Cortex of kidney (tissue), 1 donor: ENCODE measurements at regions not wholly inside any gene's neighbourhood (a gene's known extent, or its start where the extent isn't known, plus 50 kb on each side); places are given as distances from the start of the nearest gene placed in this dataset.

Experiments used
- DNase-seq: peaks from one replicate; lab custom pipeline; 2025; lab: John Stamatoyannopoulos, UW

DNA sequence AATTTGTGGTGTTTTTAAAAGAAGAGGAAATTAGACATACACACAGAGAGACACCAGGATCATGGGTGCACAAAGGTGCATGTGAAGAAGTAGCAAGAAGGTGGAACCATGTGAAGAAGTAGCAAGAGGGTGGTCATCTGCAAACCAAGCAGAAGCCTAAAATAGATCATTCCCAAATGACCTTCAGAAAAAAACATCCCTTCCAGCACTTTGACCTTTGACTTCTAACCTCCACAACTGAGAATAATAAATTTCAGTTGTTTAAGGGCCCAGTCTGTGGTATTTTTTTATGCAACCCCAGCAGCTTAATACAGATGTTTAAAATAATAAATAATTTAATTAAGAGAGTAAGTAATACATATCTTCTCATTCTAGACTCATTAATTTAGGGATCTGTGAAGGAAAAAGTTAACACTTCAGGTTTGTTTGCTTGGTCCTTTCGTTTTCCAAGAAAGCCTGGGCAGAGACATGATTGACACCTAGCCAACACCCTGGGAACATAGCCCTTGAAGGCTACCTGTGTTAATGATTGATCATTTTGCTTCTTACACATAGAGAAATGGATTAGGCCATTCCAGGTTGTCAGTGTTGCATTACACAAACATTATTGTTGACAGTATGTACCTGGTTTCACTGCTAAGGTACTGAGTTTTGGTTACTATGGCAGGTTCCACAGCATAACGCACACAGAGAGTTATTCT lies 1331.2 kb upstream of the GBE1 start:
- no peak for DNase-seq

DNA sequence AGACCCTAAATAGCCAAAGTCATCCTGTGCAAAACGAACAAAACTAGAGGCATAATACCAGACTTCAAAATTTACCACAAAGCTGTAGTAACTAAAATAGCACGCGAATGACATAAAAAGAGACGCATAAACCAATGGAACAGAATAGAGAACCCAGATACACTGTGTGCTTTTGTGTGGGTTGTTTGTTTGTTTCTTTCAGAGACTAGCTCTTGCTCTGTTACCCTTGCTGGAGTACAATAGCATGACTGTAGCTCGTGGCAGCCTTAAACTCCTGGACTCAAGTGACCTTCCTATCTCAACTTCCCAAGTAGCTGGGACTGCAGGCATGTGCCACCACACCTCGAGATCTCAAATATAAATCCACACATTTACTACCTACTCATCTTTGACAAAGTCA lies 1314.6 kb upstream of the GBE1 start:
- no peak for DNase-seq

DNA sequence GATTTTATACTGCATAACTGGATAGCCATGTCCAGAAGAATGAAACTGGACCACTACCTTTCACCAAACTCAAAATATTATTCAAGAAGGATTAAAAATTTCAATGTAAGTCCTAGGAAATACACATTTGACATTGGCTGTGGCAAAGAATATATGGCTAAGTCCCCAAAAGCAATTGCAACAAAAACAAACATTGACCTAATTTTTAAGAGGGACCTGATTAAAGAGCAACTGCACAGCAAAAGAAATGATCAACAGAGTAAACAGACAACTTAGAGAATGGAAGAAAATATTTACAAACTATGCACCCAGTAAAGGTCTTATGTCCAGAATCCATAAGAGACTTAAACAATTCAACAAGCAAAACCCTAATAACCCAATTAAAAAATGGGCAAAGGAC lies 1313.0 kb upstream of the GBE1 start:
- no peak for DNase-seq

DNA sequence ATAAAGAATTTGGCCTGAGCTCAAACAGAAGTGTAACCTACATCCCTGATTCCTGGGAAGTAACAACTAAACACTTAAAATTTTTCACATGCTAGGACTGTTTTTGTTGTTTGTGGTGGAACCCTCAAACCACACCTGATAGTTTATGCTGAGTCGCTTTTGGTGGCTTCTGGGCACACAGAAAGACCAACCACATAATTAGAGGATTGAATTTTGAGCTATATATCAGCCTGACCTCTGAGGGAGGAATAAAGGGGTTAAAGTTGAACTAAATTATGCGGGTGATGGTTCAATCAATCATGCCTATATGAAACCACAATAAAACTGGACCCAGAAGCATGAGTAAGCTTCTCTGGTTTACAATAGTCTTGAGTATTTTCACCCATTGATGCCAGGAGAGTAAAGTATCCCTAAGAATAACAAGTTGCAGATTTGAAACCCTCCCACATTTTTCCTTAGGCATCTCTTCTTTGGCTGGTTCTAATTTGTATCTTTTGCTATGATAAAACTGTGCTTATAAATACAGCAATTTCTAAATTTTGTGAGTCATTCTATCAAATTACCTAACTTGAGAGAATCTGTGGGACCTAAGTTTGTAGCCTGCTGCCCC lies 1304.5 kb upstream of the GBE1 start:
- DNase-seq = no peak

DNA sequence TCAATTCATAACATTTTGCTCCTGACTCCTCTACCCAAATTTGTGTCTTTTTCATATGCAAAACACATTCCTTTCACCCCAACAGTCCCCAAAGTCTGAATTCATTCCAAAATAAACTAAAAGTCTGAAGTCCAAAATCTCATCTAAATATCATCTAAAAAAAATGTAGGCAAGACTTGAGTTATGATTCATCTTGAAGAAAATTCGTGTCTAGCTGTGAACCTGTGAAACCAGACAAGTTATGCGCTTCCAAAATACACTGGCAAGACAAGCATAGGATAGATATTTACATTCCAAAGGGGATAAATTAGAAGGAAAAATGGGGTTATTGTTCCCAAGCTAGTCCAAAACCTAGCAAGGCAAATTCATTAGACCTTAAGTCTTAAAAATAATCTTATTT lies 1302.0 kb upstream of the GBE1 start:
- DNase-seq = no peak

DNA sequence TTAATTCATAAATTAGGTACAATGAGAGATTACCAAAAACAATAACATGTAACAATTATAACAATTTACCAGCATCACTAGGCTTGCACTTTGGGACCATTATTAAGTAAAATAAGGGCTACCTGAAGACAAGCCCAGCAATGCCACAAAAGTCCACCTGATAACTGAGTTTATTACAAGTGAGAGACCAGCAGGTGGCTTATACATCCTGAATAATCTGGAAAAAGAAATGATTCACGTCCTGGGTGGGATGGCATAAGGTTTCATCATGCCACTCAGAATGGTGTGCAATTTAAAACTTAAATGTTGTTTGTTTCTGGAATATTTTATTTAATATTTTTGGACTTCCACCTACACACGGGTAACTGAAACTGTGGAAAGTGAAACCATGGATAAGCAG lies 1287.1 kb upstream of the GBE1 start:
- DNase-seq = no peak

DNA sequence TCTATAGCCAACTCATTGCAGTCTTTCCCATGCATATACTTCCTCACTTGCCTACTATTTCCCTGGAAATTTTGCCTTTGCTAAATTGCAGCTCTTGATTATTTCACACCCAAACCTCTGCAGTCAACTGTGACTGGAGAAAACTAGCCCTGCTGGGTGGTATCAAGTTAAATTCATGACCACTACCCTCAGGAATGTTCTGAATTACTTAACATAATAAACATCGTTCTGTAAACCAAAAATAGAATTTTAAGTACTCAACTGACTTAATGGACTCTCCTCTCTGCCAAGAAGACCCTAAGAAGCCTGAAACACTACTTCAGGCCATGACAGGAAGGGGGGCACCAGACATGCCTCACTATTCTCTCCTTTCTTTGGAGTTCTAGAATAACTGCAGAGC lies 1278.0 kb upstream of the GBE1 start:
- no peak for DNase-seq

DNA sequence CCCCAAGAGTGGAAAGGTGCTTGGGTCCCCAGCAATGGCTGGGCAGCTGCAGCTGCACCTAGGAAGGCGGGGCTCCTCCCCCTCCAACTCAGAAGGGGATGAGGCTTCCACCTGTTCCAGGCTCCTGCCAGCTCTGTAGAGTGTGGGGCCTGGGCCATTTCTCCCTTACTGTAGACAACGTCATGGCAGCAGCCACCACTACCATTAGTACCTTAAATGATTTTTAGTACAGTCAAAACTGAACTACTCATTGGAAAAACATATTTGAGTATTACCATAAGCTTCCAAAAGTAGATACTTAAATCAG lies 1274.2 kb upstream of the GBE1 start:
- DNase-seq = no peak

DNA sequence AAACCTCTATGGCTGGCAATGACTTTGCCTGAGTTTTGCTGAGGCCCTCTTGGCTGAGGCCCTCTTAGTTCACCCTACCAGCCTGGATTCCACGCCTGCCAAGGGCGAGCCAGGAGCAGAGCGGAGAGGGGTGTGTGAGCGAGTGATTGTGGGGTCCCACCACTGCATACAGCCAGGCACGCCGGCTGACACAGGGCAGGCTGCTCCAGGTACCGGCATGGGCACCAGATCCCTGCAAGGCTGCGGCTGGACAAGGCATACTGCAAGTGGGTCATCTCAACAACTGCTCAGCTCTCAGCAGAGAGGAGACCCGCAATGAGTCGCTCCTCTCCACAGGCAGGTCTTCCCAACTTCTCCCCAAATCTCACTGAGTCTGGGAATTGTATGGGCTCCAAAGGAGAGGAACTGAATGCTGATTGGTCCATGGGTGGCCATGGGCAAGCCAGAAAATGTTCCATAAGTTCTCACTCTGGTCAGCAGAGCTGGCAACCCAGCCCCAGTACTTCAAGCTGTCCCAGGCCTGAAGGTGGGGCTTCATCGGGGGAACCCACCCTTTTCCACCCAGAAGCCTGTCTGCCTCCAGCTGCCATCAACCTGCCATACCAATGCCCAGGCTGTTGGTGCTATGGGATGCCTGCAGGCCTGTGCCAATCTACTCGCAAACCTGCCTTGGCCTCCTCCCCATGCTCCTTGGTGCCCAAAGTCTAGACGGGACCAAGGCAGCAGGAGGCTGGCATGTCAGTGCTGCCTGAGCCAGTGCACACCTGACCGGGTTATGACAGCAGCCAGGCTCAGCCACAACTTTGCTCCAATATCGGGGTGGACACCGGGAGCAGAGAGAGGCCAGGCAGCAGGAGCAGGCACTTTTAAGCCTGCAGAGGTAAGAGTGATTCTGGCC lies 1273.6 kb upstream of the GBE1 start:
- no peak for DNase-seq

DNA sequence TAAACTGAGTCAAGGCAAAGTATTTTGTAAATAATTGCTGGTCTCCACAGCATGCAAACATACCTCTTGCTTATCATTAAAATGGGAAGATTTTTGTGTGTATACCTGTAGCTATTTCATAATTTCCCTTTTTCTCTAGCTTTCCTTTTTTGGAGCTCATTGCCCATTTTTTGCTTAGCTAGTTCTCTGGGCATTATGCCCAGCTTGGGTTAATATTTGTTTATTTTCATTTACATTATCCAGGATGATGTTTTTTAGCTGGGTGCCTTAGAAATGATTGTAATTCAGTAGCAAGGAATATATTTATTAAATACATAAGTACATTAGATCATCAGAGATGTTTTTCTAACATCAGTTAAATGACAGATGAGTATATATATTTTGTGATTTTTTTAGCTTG lies 1271.7 kb upstream of the GBE1 start:
- no peak for DNase-seq

DNA sequence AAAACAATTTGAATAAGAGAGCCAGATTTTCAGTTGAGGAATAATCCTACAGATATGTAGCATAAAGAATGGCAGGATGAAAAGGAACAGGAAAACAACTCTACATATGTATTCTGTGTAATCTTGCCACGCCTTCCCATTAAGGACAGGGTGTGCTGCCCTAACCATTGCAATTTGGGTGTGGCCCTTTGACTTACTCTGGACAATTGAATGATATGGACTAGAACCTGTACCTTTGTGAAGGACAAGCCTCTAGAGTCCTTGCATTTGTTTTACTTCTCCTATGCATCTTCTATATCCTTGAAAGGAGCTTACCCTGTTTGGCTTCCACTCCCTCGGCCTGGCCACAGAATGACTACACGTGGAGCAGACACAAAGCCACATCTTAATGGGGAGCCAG lies 1261.6 kb upstream of the GBE1 start:
- no peak for DNase-seq

DNA sequence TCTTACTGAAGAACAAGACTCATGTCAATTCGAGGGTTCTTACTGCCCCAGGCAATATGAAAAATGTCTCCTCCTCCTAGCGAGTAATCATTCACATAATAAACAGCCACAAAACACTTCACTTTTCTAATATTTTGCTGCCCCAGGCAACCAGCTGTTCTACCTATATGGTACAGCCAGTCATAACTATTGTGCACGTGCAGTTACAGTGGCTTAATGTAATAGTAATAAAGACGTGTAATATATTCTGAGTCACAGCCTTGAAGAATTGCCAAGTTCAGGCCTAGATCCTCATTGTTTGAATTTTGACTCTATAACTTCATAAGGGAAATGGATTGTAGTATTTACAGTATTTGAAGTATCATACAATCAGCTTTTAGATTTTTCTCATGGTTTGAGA lies 1250.0 kb upstream of the GBE1 start:
- no peak for DNase-seq

DNA sequence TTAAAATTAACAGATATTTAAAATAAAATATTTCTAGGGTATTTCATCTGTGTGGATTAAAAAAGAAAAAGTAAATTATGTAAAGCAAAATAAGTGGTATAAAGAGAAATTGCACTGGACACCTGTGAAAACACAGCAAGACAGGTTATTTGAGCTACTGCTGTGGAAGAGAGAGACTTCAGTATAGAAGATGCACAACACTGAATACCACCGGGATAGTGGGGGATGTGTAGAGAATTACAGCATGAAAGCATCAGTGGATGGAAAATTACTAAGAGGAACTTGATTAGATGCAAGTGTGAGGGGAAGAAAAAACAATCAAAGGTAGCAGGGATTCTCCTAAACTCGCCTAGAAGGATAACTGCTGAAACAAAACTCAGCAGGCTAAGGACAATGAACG lies 1242.5 kb upstream of the GBE1 start:
- DNase-seq = no peak

DNA sequence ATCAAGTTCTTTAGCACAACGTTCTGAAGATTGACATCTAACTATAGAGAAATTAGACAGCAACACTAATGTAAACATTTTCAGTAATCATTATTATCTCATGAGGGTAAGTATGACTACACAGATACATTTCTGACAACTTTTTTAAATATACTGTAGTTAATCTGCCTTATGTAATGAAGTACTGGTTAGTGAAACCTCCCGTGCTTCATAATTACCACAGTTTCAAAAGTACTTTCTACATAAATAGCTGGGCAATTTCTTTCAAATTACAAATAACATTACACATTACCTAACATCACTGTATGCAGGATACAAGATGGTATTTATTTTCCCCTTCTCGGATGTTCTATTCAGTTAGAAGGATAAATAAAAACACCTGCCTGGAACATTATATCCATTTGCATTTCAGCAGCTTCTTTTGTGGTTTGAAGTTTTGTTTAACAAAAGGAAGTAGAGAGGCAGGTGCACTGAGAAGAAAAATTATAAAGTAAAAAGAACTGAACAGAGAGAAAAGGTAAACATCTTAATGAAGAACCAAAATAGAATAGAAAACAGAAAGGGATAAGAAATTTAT lies 1241.5 kb upstream of the GBE1 start:
- DNase-seq = no peak

DNA sequence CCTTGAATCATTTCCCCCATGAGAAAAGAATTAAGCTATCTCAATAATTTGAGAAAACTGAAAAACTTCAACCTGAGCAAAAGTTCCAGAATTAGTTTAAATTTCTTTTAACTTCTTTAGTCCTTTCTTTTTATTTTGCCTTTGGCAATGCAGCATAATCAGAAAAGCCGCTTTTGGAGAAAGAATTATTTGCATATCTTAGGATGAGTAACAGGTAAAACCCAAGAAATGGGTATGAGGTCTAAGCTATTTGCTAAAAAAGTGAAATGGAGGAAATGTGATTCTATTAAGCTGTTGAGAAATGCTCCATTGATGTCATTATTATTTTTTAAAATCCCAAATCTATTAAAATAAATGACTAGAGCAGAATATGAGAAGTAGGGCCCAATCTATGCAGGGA lies 1238.3 kb upstream of the GBE1 start:
- DNase-seq = no peak

DNA sequence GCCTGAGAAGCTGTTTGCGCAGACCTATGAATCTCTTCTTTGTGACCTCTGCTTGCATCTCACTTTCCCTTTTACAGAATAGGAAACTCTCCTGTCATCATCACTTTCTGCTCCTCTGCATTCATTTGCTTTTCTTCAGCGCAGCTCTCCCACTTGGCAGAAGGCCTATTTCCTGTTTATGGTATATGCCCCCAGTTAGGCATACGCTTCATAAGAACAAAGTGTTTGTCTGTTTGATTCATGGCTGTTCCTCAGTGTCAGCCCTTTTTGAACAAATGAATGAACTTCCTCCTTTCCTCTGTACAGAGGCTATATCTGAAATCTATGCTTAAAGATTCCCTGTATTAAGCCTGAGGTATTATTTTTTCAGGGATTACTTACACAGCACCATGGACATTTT lies 1216.9 kb upstream of the GBE1 start:
- no peak for DNase-seq

DNA sequence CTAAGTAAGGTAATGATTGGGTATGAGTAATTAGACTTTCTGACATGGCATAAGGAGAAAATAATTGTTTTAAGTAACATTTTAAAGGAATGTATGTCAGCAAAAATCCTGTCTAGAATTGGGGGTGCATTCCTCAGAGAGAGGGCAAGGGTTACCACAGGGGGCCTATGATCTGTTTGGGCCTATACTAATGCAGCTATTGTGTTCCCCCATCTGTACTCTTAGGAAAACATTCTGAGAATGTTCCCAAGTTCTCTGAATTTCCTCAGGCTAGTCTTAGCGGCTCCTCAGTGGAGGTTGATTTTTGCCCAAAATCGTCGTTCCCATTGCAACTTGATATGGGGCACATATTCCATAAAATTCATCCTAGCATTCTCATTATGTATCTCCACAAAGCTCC lies 1216.4 kb upstream of the GBE1 start:
- DNase-seq = no peak

DNA sequence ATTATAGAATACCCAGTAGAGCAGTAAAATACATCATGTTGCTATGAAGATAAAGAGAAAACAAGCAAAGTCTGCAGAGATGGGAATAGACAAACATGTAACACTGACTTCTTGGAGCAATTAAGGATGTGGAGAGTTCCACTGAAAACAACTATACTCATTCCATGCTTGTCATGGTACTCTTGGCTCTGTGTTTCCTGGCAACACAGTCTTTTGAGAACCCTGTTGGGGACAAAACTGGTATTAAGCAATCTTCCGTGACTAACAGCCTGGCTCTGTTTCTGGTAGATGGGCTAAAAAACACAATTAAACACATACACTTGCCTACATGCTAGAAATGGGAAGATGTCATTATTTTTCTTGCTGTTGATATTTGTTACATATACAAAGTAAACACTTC lies 1212.3 kb upstream of the GBE1 start:
- DNase-seq = no peak

DNA sequence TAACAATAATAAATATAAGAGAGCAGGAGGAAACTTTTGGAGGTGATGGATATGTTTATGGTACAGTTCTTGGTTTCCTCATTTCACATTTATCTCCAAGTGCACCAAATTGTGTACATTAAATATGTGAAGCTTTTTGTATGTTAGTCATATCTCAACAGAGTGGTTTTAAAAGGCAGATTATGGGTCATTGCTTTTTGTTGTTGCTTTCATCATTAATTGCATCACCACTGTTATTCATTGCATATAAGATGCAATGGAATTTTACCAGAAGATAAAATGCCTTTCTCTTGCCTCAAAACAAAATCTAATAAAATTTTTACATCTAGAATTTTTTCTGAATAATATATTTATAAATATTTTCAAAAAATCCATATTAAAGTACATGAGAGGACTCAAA lies 1198.9 kb upstream of the GBE1 start:
- no peak for DNase-seq

DNA sequence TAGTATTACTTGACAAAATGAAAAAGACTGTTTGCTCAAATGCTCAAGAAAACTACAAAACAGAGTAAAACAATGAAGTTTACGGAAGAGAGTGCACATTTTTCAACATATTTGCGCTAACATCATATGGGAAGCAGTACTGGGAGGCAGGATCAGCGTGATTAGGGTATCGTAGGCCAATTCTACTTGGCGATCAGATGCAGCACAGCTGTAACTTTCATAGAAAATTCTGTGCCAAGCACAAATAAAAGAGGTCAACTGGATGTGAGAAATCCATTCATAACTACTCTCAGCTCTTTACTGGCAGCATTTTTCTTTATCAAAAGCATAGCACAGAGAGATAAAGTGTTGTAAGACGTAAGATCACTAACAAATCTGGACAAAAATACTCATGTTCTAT lies 1196.3 kb upstream of the GBE1 start:
- no peak for DNase-seq

DNA sequence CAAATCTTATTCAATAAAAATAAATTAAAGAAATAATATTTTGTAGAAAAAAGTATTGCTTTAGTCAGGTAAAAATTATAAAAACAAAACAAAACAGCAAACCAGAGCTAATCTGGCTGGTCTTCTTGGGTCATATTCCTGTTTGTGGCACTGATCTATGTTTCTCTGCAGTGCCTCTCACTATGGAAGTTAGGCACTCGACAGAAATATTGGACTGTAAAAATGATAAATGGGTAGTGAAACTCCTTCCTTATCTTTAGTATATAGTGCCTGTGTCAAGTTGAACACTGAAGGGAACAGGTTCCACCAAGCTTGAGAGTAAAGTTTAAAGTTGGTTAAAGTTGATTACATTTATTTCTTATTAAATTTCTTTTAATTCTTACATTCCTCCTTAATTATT lies 1195.6 kb upstream of the GBE1 start:
- DNase-seq = no peak

DNA sequence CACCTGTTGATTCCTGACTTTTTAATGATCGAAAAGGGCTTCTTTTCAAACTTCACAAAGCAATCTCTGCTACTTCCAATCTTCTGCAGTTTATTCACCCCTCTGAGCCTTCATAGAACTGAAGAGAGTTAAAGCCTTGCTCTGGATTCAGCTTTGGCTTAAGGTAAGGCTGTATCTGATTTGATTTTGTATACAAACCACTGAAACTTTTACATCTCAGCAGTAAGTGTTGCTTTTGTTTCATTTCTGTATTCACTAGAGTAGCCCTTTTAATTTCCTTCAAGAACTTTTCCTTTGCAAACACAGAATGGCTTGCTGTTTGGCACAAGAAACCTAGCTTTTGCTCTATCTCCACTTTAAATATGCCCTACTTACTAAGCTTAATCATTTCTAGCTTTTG lies 1193.0 kb upstream of the GBE1 start:
- DNase-seq = no peak

DNA sequence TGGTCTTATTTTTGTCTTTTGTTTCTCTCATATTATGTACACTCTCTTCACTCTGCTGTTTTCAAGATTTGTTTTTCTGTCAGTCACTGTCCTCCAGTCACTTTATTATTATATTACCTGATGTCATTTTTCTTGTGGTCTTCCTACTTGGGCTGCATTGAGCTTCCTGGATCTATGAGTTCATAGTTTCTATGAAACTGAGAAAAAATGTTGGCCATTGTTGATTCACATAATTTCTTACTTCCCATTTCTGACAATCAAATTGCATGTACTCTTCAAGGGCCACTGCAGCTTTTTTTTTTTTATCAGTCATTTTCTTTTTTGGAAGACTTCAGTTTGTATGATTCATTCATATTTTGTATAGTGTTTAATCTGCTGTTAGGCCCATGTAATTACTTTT lies 1180.6 kb upstream of the GBE1 start:
- DNase-seq = no peak
